Endothelial cell of umbilical vein (primary cell): ENCODE measurements at regions not wholly inside any gene's neighbourhood (a gene's known extent, or its start where the extent isn't known, plus 50 kb on each side); places are given as distances from the start of the nearest gene placed in this dataset.

Experiments used
- CTCF ChIP-seq, 2 donors: IDR thresholded peaks; 1 replicate in 1 of 2; 2 replicates in 1 of 2; pipeline ENCODE4 v1.5.1; 2011; ENCODE audit warnings: low read length in 2 of 2, mild to moderate bottlenecking in 2 of 2, moderate library complexity in 2 of 2, control low read depth in 1 of 2, inconsistent platforms in 1 of 2, low read depth in 1 of 2; ENCODE audit not compliant: insufficient read depth in 1 of 2; ENCODE audit errors: extremely low read depth in 1 of 2
- POLR2AphosphoS5 ChIP-seq: IDR thresholded peaks from 2 replicates; pipeline ENCODE4 v1.6.1; 2012; ENCODE audit warnings: low read depth, mild to moderate bottlenecking, control low read depth, low read length, moderate library complexity; ENCODE audit not compliant: insufficient read depth

- no peak for TF ChIP-seq POLR2AphosphoS5
- no peak for TF ChIP-seq CTCF (IDR thresholded peaks at IDR 0.05; ENCODE audit: extremely low read depth in 1 of 2, insufficient read depth in 1 of 2, low read depth in 1 of 2, low read length in 2 of 2)
Observed at GRCh38 chr2:221107424-221107823, 464.7 kb downstream of the EPHA4 start.
